GM19238 (cell line): ENCODE measurements at regions not wholly inside any gene's neighbourhood (a gene's known extent, or its start where the extent isn't known, plus 50 kb on each side); places are given as distances from the start of the nearest gene placed in this dataset.

ENCODE experiments used
- DNase-seq: peaks from one replicate; pipeline ENCODE4 v3.0.0; 2011; ENCODE audit warnings: low spot score; ENCODE audit not compliant: insufficient read length

DNA sequence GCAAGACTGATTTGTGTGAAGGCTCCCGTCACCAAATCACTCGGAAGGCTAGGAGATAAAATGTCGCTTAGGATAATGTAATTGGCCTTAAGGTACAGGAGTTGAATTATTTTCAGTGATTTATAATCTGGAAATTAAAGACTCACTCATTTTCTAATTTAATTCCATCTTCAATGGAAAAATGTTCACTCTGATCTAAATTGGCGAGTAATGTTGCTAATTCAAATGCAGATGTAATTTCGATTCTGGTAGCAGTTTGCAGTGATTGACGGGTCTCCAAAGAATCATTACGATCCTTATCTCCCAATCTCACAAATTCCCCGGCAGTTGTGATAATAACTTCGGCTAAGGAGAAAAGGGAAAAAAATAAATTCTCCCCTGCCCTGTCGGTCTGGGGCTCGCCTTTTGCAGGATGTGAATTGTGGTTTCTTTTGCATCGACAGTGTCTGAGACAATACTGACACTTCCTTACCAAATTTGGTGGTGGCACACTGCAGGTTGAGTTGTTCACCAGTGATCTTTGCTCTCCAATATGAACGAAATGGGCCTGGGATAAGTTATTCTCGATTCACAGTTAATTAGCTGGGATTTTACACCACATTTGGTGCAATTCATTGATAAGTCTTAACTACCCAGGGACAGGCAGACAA, 215.1 kb upstream of the GPR26 start:
- DNase-seq = no peak

DNA sequence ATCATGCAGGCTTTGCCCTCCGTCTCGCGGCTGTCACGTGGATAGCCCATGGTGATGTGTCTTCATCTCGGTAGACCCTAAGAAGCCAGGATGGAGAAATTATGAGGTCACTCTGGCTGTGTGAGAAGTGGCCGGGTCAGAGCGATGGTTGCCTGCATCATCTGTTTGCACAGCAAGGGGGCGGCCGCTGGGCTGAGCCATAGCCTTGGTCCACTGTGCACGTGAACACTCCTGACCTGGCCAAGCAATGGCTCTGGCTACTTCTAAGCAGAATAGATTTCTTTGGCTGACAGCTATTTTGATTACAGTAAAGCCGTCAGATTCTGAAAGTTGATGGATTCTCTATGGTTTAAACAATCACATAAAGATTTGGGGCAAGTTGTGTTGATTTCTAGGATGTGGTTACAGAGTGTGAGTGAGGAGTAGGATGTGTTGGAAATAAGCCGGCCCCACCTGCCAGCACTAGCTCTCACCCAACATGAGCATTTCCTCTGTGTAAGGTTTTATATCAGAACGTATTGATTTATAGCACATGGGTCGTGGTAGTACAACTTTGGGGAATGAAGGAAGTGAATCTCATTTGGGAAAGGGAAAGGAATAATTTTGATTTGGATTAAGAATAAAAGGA, 214.4 kb upstream of the GPR26 start:
- no peak for DNase-seq

DNA sequence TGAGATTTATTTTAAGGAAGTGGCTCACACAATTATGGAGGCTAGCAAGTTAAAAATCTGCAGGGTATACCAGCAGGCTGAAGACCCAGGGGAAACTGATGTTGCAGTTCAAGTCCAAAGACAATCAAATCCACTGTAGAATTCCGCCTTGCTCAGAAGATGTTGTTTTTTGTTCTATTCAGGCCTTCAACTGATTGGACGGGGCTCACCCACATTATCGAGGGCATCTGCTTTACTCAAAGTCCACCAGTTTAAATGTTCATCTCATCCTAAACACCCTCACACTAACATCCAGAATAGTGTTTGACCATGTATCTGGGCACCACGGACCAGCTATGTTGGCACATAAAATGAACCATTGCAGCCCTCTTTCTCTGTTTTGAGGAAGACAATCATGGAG, 211.2 kb upstream of the GPR26 start:
- DNase-seq = no peak

DNA sequence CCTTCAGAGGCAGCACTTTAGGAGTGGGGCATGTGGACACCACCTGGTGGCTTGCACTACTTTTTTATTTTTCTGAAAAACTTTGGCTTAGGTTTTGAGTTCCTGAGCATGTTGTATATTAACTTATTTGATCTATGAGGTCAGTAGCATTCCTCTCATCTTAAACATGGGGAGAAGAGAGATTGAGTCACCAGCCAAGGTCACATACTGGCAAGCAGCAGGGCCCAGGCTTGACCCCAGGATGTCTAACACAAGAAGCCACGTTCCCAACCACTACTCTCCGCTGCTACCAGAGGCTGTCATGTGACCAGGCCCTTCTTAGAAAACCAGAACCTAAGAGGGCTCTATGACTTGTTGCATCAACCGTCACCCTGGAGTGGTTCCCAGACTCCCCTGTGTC, 210.3 kb upstream of the GPR26 start:
- no peak for DNase-seq

DNA sequence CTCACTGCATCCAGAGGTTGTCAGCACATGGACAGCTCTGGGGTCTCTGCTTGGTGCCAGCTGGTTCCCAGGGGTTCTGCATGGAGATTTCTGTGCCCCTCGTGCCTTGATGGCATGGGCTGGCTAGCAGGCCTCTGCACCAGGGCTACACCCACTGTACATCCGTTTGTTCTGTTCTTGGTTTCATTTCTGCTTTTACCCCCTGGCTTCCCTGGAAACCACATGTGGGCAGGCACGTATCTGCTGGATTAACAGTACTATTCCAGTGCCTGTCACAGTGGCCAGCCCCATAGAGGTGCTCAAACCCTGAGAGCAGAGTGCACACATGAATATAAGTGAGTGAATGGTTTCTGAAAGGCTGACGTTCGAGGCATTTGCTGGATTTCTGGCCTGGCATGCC, 207.2 kb upstream of the GPR26 start:
- no peak for DNase-seq

DNA sequence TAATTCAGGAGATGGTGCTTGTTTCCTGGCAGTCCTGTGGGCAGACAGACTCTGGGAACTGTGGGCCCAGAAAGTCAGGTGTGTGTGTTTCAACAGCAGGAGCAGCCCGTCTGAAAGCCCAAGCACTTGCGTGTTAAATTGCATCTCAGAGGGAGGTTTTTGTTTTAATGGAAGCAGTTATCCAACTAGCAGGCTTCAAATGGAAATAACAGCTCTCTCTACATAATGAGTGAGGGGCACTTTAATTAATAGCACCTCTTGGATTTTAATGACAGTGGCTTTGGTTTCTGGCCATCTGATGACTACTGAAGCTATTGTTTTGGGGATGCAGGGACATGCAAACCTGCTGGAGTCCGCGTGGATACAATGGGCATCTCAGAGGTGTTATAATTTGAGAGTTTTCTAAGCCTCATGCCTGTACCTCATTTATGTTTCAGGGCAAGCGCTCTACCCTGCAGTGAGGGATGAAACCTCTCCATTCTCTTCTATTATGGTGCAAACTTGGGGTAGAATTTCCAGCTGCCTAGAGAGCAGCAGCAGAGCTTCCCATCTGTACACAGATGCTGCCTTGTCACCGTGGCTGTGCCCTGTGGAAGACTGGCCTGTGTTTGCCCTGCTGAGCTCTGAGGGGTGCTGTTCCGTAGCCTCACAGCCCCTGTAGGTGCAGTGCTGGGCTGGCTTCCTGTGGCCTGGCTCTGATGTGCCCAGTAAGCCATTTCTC, 206.6 kb upstream of the GPR26 start:
- no peak for DNase-seq

DNA sequence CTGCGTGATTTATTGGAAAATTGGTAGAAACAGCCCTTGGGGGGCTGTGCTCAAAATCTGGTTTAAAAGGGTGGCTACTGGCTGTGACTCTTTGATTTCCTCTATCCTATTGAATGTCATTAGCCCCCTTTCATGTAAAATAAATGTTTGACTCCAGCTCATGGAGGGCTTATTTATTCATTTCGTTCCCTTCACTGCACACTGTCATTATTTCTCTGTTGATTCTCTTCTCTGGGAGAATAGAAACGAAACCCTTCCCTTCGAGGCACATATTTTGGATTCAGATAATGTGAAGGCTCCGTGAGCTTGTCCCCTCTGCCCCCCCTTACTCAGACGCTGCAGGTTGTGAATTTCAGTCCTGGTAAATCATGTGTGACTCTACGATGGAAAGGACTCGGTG, 203.9 kb upstream of the GPR26 start:
- DNase-seq = no peak

GRCh38 chr10:123462756-123463155, 203.4 kb upstream of the GPR26 start:
- no peak for DNase-seq

- DNase-seq = no peak
These were observed 203.0 kb upstream of the GPR26 start for GRCh38 chr10:123463181-123463580.

GRCh38 chr10:123463698-123464097, 202.5 kb upstream of the GPR26 start:
- no peak for DNase-seq

- DNase-seq = no peak
These were observed 201.5 kb upstream of the GPR26 start for GRCh38 chr10:123464430-123465323.

DNA sequence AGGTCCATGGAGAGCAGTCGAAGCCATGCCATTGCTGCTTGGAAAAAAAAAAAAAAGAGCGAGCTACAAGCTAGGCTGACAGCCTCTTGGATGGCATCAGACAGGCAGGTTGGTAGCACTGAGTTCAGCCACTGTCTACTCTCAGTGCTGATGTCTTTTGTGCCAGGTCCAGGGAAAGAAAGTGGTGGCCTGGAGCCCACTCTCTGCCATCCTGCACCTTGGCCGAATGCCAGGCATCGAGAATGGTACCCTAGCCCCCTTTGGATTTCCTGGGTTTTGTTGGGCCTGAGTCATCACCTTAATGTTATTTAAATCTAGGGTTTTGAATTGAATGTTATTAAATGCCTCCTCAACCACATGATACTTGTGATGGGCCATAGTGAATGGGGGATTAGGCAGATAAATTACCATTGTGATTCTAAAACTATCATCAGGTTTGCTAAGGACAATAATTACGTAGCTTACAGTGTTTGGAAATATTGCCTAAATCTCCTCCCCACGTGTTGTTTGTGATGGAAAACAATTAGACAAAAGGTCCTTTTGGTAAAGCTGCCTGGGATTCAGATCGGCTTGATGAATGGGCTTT, 195.7 kb upstream of the GPR26 start:
- no peak for DNase-seq

DNA sequence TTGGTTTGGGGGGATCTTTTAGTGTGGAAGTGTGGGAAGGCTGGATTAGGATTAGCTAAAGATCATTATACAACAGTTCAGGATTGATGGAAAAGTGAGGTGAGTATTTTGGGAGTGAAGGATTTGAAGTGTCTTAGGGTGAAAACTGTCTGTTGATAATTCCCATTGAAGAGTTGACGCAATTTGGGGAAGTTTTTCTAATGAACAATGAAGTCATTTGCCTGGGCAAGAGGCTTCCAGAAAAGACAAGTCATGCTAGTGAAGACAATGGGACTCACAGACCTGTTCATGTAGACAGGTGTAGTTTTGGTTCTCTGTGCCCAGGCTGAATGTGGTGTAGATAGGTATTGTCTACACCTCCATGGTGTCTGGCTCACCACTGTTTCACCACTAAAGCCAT, 194.3 kb upstream of the GPR26 start:
- no peak for DNase-seq

DNA sequence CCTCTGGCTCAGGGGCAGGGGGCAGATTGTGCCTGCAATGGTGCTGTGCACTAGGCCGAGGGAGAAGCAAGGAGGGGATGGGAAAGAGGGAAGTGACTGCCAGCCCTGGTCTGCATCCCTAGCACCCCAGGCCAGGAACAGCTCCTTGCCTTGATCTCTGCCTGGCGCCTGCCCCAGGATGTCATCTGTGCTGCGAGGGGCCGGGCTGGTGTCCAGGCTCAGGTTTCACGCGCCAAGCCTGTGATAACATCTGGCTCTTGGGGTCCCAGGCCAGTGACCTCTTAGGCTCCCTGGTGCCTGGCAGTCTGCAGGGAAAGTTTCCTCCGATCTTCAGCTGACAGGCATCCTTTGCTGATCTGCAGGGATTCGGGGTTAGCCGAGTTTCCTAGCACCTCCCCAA, 193.5 kb upstream of the GPR26 start:
- no peak for DNase-seq

- no peak for DNase-seq
These were observed 191.5 kb upstream of the GPR26 start for GRCh38 chr10:123474700-123475099.

- no peak for DNase-seq
These were observed 190.7 kb upstream of the GPR26 start for GRCh38 chr10:123475466-123475865.

DNA sequence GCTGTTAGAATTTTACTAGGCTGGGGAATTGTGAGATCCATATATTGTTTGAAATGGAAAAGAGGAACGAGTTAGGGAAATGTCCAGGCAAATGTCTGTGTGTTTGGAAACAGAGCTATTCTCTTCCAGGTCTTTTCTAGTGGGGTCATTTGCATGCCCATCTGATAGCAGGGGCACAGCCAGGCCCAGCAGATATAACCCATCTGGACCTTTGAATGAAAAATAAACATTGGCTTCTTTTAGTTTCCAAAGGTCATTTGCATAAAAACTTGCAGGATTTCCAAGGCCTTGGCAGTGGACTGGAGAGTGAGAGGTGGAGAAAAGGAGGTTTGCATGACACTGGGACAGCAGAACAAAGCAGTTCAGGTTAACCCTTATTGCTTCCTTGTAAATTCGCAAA, 188.0 kb upstream of the GPR26 start:
- no peak for DNase-seq

DNA sequence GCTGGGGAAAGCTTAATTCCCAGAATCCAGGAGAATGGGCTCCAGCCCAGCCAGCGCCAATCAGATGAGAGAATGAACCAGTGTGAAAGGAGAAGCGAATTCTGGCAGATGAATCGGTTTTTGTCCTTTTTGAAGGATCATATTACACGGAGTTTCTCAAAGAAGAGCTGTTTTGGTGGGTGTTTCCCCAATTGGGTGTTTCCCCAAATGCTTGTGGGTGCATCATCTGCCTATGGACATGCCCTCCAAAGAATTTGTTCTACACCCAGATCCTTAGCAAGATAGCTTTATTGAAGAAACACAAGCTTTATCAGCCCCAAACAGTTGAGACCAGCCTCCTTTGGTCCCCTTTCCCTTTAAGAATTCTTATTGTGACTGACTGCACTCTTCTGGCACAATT, 186.5 kb upstream of the GPR26 start:
- DNase-seq = no peak

DNA sequence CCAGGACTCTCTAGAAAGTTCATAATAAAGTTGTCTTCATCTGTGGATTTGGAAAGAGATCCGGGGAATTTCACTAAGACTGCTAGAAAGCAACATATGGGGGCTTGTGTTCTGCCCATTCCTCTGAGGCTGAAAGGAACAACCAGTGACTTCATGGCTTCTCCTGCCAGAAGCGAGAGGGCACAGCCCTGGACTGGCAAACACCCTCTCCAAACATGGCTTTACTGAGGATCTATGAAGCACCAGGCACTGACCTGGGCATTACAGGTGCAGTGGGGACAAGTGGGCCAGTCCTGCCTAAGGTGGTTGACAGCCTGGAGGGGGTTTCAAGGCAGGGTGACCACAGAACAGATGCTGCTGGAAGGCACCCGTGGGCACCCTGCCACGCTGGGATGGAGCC, 185.8 kb upstream of the GPR26 start:
- DNase-seq = no peak

GRCh38 chr10:123480845-123481244, 185.3 kb upstream of the GPR26 start:
- no peak for DNase-seq

DNA sequence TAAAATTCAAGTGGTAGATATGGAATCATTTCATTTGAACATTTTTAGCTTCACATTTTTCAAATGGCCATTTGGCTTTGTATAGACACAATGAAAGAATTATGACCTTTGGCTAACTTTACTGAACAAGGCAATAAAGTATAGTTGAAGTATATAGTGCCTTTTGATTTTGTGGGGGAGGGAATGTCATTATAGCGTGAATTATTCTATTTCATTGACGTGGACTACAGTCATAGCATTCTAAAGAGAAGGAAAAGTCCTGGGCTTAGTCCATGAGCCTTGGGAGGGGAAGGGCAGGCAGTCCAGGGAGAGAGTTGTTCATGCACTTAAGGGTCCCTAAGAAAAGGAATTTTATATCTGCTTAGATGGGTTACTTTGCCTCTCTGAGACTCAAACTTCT, 181.4 kb upstream of the GPR26 start:
- no peak for DNase-seq
